Colonic mucosa (tissue), 4 donors: ENCODE measurements at regions not wholly inside any gene's neighbourhood (a gene's known extent, or its start where the extent isn't known, plus 50 kb on each side); places are given as distances from the start of the nearest gene placed in this dataset.

Source experiments
- DNase-seq: peaks from one replicate; pipeline ENCODE4 v3.0.0-alpha.2; 2020
- H3K27ac ChIP-seq: fragments of 200-600 bp; one replicate; pipeline ENCODE4 v1.8.0; 2021
- H3K27me3 ChIP-seq: fragments of 200-600 bp; one replicate; pipeline ENCODE4 v1.8.0; 2021
- H3K36me3 ChIP-seq: fragments of 200-600 bp; one replicate; pipeline ENCODE4 v1.8.0; 2021
- H3K4me1 ChIP-seq: fragments of 200-600 bp; one replicate; pipeline ENCODE4 v1.8.0; 2021; ENCODE audit warnings: mild to moderate bottlenecking
- H3K4me3 ChIP-seq: fragments of 200-600 bp; one replicate; pipeline ENCODE4 v1.8.0; 2021
- H3K9ac ChIP-seq, 2 donors: one replicate each; pipeline ENCODE4 v1.7.0; 2013; ENCODE audit warnings: control low read depth in 2 of 2, low read depth in 2 of 2, low read length in 2 of 2
- H3K9me3 ChIP-seq: fragments of 200-600 bp; one replicate; pipeline ENCODE4 v1.8.0; 2021
- intact Hi-C: fragments of 100-400 bp; cut with DNase I; formaldehyde crosslinking; loops from one replicate; pipeline ENCODE4 v1.14.1; 2022
- TF ChIP-seq, protein P1 (sequence below): fragments of 200-600 bp; IDR thresholded peaks from one replicate; pipeline ENCODE4 v1.8.0; 2022; ENCODE audit warnings: antibody characterized with exemption, mild to moderate bottlenecking
- donor health status: healthy.
- donor health status: DM: no; HTN: no; CAD: no.
- donor health status: DM: no; HTN: no; CAD: no.

DNA sequence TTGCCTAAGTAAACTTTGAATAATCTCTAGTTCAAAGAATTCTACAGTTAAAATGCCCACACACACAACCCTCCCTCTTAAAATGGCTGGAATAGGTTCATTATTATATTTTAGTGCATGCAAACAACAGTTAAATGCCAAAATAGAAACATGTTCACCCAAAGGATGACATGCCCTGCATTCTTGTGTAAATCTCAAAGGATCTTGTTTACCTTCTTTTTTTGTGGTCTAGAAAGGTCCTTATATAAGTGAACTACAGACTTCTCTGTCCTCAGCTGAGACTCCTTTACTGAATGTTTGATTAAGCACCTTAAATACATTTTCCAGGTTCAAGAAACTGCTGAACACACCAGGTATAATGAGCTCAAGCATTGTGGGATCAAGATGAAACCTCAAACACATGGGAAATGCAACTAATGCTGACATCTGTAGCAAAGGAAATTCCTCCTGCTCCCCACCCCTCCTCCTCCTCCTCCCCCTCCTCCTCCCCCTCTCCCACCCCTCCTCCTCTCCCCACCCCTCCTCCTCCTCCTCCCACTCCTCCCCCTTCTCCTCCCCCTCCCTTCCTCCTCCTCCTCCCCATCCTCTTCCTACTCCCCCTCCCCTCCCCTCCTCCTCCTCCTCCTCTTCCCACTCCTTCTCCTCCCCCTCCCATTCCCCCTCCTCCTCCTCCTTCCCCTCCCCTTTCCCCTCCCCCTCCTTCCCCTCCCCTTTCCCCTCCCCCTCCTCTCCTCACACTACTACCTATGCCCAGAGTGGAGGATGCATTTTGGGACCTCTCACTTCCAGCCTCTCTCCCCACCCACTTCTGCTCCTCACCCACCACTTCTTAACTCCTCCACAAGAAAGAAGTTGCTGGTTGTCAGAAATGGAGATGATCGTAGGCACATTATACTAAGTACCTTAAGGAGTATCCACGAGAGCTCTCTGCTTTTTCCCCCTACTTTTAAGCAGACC, 233.9 kb downstream of the MRPL39 start:
- no peak for DNase-seq
- Histone ChIP-seq H3K9ac (no peak overlapping the region), H3K4me3 (no peak overlapping the region), H3K4me1 (no peaks in the 10 kb centered on the region), H3K27ac (no peak overlapping the region), H3K36me3 (no peaks in the 10 kb centered on the region), H3K27me3 (no peaks in the 10 kb centered on the region), H3K9me3 (no peaks in the 10 kb centered on the region)
- TF ChIP-seq, protein P1, sequence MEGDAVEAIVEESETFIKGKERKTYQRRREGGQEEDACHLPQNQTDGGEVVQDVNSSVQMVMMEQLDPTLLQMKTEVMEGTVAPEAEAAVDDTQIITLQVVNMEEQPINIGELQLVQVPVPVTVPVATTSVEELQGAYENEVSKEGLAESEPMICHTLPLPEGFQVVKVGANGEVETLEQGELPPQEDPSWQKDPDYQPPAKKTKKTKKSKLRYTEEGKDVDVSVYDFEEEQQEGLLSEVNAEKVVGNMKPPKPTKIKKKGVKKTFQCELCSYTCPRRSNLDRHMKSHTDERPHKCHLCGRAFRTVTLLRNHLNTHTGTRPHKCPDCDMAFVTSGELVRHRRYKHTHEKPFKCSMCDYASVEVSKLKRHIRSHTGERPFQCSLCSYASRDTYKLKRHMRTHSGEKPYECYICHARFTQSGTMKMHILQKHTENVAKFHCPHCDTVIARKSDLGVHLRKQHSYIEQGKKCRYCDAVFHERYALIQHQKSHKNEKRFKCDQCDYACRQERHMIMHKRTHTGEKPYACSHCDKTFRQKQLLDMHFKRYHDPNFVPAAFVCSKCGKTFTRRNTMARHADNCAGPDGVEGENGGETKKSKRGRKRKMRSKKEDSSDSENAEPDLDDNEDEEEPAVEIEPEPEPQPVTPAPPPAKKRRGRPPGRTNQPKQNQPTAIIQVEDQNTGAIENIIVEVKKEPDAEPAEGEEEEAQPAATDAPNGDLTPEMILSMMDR: no peak
- intact Hi-C loops: no loop called here

DNA sequence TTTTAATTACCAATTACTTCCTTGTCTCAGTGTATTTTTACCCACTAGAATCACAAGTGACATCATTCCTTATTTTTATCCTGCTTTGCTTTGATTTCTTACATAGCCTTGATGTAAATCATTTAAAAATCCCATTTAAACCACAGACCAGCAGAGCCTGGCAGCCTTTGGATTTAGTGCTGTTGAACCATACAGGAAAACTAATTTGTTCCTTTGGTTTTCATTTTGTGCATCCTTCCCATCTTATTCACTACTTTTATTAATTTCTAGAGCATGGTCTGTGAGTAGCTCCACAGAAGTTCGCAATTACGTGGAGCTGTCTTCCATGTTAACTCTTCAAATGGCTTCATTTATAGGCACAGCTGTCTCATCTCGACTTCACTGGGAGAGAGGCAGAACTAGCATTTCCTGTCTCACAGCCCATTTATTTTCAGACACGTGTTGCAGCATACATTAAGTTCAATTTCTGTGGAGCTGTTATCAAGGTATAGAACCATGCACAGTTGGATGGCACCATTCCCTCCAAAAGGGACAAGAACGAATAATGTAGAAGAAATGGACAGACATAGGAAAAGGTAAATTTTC, 235.3 kb downstream of the MRPL39 start:
- Histone ChIP-seq H3K4me3 (no peak overlapping the region), H3K9ac (no peak overlapping the region), H3K4me1 (no peaks in the 10 kb centered on the region), H3K27me3 (no peaks in the 10 kb centered on the region), H3K9me3 (no peaks in the 10 kb centered on the region), H3K27ac (no peak overlapping the region), H3K36me3 (no peaks in the 10 kb centered on the region)
- intact Hi-C loops: no loop called here
- no peak for DNase-seq
- TF ChIP-seq, protein P1: no peak

DNA sequence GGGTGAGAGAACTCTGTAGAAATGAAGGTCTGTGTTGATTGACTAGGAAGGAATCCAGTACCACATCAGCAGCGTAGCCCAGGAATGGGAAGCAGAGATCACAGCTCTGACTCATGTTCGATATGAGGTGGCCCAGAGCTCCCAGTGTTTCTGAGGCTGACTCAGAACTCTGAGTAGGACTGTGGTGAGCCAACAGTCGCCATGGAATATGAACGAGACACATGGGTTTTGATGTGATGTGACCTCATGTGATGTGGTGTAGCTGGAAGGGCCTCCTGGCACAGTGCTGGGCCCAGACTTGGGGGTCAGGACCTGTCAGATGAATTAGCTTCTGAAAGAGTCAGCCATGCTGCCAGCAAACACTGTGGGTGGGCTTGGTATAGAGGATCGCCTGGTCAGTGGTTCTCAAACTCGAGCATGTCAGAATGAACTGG, 237.0 kb downstream of the MRPL39 start:
- intact Hi-C loops: no loop called here
- Histone ChIP-seq H3K27me3 (no peaks in the 10 kb centered on the region), H3K9me3 (no peaks in the 10 kb centered on the region), H3K27ac (no peak overlapping the region), H3K4me3 (no peak overlapping the region), H3K4me1 (no peaks in the 10 kb centered on the region), H3K36me3 (no peaks in the 10 kb centered on the region), H3K9ac (no peak overlapping the region)
- TF ChIP-seq, protein P1: no peak
- DNase-seq: no peak

DNA sequence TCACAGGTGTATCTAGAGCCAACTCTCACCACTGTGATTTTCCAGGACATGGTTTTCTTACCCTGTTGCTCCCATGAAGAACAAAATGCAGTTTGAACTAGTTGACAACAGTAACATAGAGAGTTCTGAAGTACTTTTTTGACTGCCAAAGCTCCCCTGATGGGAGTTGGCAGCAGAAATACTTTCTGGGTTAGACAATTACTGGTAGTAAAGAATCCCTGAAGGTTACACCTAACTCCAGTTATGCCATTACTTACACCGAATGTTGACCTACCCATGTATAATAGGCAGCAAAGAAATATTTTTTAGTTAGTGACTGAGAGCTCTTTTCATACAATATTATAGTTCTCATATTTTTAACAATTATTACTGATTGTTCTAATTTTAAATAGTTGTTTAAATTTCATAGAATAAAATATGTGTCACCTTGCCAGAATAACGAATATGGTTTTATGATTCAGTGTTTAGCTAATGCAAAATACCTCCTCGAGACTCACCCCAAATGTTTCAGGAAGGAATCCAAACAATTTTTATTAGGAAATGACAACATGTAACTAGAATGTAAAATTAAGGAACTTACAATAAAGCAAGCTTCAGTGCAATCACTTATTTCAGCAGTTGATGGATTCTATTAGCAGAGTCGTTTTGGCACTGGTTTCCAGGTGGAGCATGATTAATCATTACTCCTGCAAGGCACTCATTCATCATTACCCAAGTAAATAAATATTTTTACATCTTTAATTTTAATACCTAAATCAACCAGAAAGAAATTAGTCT, 237.6 kb downstream of the MRPL39 start:
- intact Hi-C loops: no loop called here
- Histone ChIP-seq H3K4me3 (no peak overlapping the region), H3K4me1 (no peaks in the 10 kb centered on the region)

DNA sequence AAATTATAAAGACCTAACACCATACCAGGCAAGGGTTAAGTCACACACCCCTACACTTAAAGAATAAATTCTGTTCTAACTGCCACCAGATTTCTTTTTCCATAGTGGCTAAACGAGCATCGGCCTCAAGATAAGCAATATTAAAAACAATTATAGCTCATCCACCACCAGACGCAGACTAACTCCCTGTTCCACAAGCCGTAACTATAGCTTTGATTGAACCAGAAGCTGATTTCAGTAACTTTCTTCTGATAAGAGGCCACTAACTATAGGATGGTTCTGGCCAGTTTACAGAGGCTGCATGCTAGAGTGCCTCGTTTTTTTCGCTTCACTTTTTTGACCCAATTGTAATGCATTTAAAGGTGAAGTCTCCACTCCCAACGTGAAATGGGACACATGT, 238.8 kb downstream of the MRPL39 start:
- TF ChIP-seq, protein P1: no peak
- no peaks in the 10 kb centered on the region for H3K36me3 ChIP-seq
- H3K27me3 ChIP-seq: no peaks in the 10 kb centered on the region
- H3K9me3 ChIP-seq: no peaks in the 10 kb centered on the region
- H3K4me3 ChIP-seq: no peak overlapping the region
- H3K9ac ChIP-seq: no peak overlapping the region
- intact Hi-C loops: no loop called here
- H3K4me1 ChIP-seq: no peaks in the 10 kb centered on the region
- no peak overlapping the region for H3K27ac ChIP-seq
- DNase-seq: no peak

More for the DNA sequence above, 237.6 kb downstream of the MRPL39 start:
- TF ChIP-seq, protein P1: no peak
- H3K36me3 ChIP-seq: no peaks in the 10 kb centered on the region
- H3K9me3 ChIP-seq: no peaks in the 10 kb centered on the region
- H3K27me3 ChIP-seq: no peaks in the 10 kb centered on the region
- no peak overlapping the region for H3K27ac ChIP-seq
- DNase-seq: no peak
- H3K9ac ChIP-seq: no peak overlapping the region
